Fibroblast of mammary gland (primary cell): ENCODE measurements at regions not wholly inside any gene's neighbourhood (a gene's known extent, or its start where the extent isn't known, plus 50 kb on each side); places are given as distances from the start of the nearest gene placed in this dataset.
A peak's percentile ranks its signal among the peaks of the same experiment; 100 is the strongest.

ENCODE experiments used
- DNase-seq: peaks from one replicate; pipeline ENCODE4 v3.0.0-alpha.2; 2010; ENCODE audit warnings: low read depth
- H3K4me3 ChIP-seq: 2 replicates; pipeline ENCODE4 v1.5.1; 2011; ENCODE audit warnings: low read depth, mild to moderate bottlenecking, low read length, moderate library complexity; ENCODE audit not compliant: control insufficient read depth
- CTCF ChIP-seq: conservative IDR thresholded peaks from 2 replicates; pipeline ENCODE4 v1.5.1; 2011; ENCODE audit warnings: low read depth, low read length, inconsistent platforms; ENCODE audit not compliant: control insufficient read depth, insufficient read depth

- H3K4me3 ChIP-seq, result no peak overlapping the region
- TF ChIP-seq CTCF, result no peak
- DNase-seq, result no peak
Observed at GRCh38 chr10:78850644-78851435, 217.9 kb upstream of the ZMIZ1 start.

DNA sequence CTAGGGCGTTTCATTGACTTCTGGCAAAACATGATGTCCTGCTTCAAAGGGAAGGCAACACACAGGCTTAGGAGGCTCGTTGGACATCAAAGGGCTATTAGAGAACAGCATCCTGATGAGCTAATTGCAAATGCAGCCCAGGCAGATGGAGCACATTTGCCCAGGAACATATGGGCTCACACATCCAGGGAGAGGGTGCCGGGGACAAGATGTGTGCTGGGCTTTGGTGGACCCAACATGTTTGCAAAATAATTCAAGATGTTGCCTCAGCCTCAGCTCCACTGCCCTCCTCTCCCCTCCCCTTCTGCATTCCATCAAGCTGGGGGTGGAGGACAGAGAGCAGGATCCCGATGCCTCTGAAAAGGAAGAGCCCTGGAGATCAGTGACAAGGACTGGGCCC, 217.1 kb upstream of the ZMIZ1 start:
- no peak overlapping the region for H3K4me3 ChIP-seq
- no peak for TF ChIP-seq CTCF
- DNase-seq, result peak; percentile 7

GRCh38 chr10:78852466-78853240, 216.1 kb upstream of the ZMIZ1 start:
- peak; percentile 32 for DNase-seq
- H3K4me3 ChIP-seq, result no peak overlapping the region
- peak; percentile 37 for TF ChIP-seq CTCF

DNA sequence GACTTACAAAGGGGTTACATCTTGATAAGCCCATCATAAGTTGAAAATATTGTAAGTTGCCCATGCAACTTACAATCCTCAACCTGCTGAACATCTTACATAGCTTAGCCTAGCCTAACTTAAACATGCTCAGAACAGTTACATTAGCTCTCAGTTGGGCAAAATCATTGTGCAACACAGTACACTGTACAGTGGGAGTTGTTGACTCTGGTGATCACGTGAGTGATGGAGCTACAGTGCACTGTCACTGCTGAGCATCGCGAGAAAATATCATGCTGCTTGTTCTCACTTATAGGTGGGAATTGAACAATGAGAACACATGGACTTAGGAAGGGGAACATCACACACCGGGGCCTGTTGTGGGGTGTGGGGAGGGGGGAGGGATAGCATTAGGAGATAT, 214.9 kb upstream of the ZMIZ1 start:
- DNase-seq, result peak; percentile 10
- no peak for TF ChIP-seq CTCF
- H3K4me3 ChIP-seq, result no peak overlapping the region

DNA sequence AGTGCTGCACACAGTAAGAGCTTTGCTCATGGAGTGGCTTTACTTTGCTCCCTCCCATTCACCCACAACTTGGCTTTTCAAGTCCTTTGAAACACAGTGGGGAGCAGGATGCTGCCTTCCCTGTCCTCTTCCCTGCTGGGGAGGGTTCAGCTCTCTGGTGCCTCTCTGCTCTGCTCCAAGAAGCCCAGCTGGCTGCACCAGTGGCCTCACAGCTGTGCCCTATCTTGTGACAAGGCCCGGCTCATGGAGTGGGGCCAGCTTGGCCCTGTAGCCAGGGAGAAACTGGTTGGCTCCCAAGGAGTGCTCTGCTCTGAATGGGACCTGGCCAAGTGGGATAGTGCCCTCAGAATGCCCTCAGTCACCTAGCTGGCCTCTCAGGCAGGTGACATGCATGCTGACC, 212.3 kb upstream of the ZMIZ1 start:
- no peak overlapping the region for H3K4me3 ChIP-seq
- DNase-seq, result no peak
- TF ChIP-seq CTCF, result no peak

DNA sequence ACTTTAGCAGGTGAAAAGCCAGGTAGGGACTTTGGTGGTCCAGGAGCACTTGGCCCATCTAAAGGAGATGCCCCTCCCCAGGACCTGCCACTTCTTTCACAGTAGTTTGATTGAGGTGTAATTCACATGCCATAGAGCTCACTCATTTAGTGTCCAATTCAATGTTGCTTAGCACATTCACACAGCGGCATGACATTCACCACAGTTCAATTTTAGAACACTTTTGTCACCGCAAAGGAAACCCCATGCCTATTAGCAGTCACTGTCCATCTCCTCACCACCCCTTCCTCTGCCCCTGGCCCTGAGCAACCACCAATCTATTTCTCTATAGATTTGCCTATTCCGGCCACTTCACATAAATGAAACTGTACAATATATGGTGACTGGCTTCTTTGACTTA, 211.6 kb upstream of the ZMIZ1 start:
- no peak overlapping the region for H3K4me3 ChIP-seq
- no peak for TF ChIP-seq CTCF
- DNase-seq, result no peak
